ENCODE measurements at regions not wholly inside any gene's neighbourhood (a gene's known extent, or its start where the extent isn't known, plus 50 kb on each side); places are given as distances from the start of the nearest gene placed in this dataset.

DNA sequence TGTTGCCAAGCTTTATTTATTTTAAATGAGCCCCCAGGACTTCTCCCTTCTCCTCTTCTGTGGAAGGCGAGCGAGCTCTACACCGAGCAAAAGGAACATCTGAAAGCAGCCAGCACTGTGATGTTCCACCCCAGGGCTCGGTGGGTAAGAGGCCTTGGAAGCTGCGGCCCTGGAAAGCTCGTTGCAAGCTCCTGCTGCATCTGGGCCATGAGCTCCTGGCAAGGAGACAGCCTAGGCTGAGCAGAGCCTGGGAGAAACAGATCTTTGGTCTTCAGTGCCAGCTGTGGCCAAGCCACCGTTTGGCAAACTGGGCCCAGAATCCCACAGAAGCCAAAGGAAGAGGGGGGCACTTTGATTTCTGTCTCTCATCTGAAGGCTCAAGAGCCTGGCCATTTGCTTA is 114.1 kb downstream of the ENGASE start:
- H3K36me3 ChIP-seq (ENCODE audit: insufficient read depth, low read length) = no peaks in the 10 kb centered on the region
- TF ChIP-seq MXI1 (conservative IDR thresholded peaks at IDR 0.05; ENCODE audit: poor library complexity, severe bottlenecking) (no peak), REST (IDR thresholded peaks at IDR 0.05; ENCODE audit: borderline replicate concordance) (no peak), CTCF (IDR thresholded peaks at IDR 0.05; ENCODE audit: poor library complexity, severe bottlenecking) (no peak), TAF1 (IDR thresholded peaks at IDR 0.05; ENCODE audit: low read depth) (no peak), EP300 (conservative IDR thresholded peaks at IDR 0.05; ENCODE audit: poor library complexity, severe bottlenecking) (no peak), RAD21 (conservative IDR thresholded peaks at IDR 0.05) (no peak), EZH2 (IDR thresholded peaks at IDR 0.05; ENCODE audit: borderline replicate concordance, insufficient read depth, low read length, poor library complexity, severe bottlenecking) (no peak), SMC3 (conservative IDR thresholded peaks at IDR 0.05; ENCODE audit: poor library complexity) (no peak), POLR2AphosphoS5 (IDR thresholded peaks at IDR 0.05) (no peak)
- no peaks in the 10 kb centered on the region for H4K20me1 ChIP-seq (ENCODE audit: insufficient read depth)
- H3F3A ChIP-seq (ENCODE audit: insufficient read depth, low read length, poor library complexity, severe bottlenecking) = no peaks in the 10 kb centered on the region
- no peak overlapping the region for H3K4me3 ChIP-seq (ENCODE audit: low read length)
- H3K9me2 ChIP-seq (ENCODE audit: insufficient read depth, low read length) = no peaks in the 10 kb centered on the region
- no peak overlapping the region for H3K4me2 ChIP-seq (ENCODE audit: low read length)
- no peaks in the 10 kb centered on the region for H3K9me3 ChIP-seq (ENCODE audit: low read length)
- H3K79me2 ChIP-seq (replicated peaks; ENCODE audit: insufficient read depth, low read length) = no peaks in the 10 kb centered on the region
- H3K27ac ChIP-seq (ENCODE audit: low read length) = no peak overlapping the region
- peaks cover 24% of the 10 kb centered on the region for H3K27me3 ChIP-seq (ENCODE audit: insufficient read depth, low read depth, low read length)
- H3K9ac ChIP-seq (ENCODE audit: low read length) = no peak overlapping the region
- H2AFZ ChIP-seq (ENCODE audit: low read depth, low read length) = no peak overlapping the region

- Histone ChIP-seq H3K9me2 (ENCODE audit: insufficient read depth, low read length) (no peaks in the 10 kb centered on the region), H3K79me2 (replicated peaks; ENCODE audit: insufficient read depth, low read length) (no peaks in the 10 kb centered on the region), H3K4me2 (ENCODE audit: low read length) (no peak overlapping the region), H3K9me3 (ENCODE audit: low read length) (no peaks in the 10 kb centered on the region), H3K4me3 (ENCODE audit: low read length) (no peak overlapping the region), H2AFZ (ENCODE audit: low read depth, low read length) (no peak overlapping the region), H4K20me1 (ENCODE audit: insufficient read depth) (no peaks in the 10 kb centered on the region), H3F3A (ENCODE audit: insufficient read depth, low read length, poor library complexity, severe bottlenecking) (no peaks in the 10 kb centered on the region), H3K27me3 (ENCODE audit: insufficient read depth, low read depth, low read length) (peaks cover 24% of the 10 kb centered on the region), H3K27ac (ENCODE audit: low read length) (no peak overlapping the region), H3K36me3 (ENCODE audit: insufficient read depth, low read length) (no peaks in the 10 kb centered on the region), H3K9ac (ENCODE audit: low read length) (no peak overlapping the region)
- TF ChIP-seq EZH2 (IDR thresholded peaks at IDR 0.05; ENCODE audit: borderline replicate concordance, insufficient read depth, low read length, poor library complexity, severe bottlenecking) (no peak), CTCF (IDR thresholded peaks at IDR 0.05; ENCODE audit: poor library complexity, severe bottlenecking) (peak; percentile 84), POLR2AphosphoS5 (IDR thresholded peaks at IDR 0.05) (no peak), EP300 (conservative IDR thresholded peaks at IDR 0.05; ENCODE audit: poor library complexity, severe bottlenecking) (no peak), RAD21 (conservative IDR thresholded peaks at IDR 0.05) (peak; percentile 88), SMC3 (conservative IDR thresholded peaks at IDR 0.05; ENCODE audit: poor library complexity) (peak; percentile 93)
These were observed 113.4 kb downstream of the ENGASE start for GRCh38 chr17:79188048-79188447.

Data from neural cell (in vitro differentiated cells).